H1 (cell line): ENCODE measurements at regions not wholly inside any gene's neighbourhood (a gene's known extent, or its start where the extent isn't known, plus 50 kb on each side); places are given as distances from the start of the nearest gene placed in this dataset.

ENCODE experiments used
- JUND ChIP-seq: IDR thresholded peaks from 2 replicates; pipeline ENCODE4 v1.6.1; 2011; ENCODE audit warnings: mild to moderate bottlenecking, improper control_type of control experiment, low read length
- MAFK ChIP-seq: IDR thresholded peaks from 2 replicates; pipeline ENCODE4 v1.6.1; 2012; ENCODE audit warnings: low read depth, mild to moderate bottlenecking, improper control_type of control experiment, low read length
- POLR2AphosphoS5 ChIP-seq: IDR thresholded peaks from 2 replicates; pipeline ENCODE4 v1.6.1; 2011; ENCODE audit warnings: low read depth, low read length

GRCh38 chr4:44538534-44538933 lies 89.9 kb upstream of the KCTD8 start (continued):
- TF ChIP-seq MAFK = no peak
- TF ChIP-seq JUND = no peak
- TF ChIP-seq POLR2AphosphoS5 = no peak
